ENCODE measurements at regions not wholly inside any gene's neighbourhood (a gene's known extent, or its start where the extent isn't known, plus 50 kb on each side); places are given as distances from the start of the nearest gene placed in this dataset.

DNA sequence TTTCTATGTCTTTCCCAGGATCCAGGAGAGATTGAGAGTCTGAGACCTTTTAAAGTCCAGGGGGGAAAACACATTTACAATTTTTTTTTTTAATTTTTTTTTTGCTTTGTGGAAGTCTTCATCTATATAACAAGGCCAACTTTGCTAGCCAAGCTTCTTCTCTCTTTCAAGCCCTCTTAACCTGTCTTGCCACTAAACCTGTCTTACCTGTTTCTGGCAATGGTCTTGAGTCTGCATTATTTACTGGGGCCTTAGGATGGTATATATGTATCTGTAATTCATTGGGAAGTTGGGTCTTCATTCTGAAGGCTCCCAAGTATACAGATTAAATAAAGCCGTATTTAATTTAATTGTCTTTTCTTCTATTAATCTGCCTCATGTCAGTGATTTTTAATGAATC, 750.9 kb upstream of the B3GALT2 start:
- Histone ChIP-seq H3K4me1 (ENCODE audit: control insufficient read depth, extremely low read depth, insufficient read depth, low read length) (no peaks in the 10 kb centered on the region), H3K79me2 (ENCODE audit: control insufficient read depth, insufficient read depth, low read length) (no peaks in the 10 kb centered on the region), H3K9ac (replicated peaks; ENCODE audit: extremely low read depth, insufficient read depth, low read length) (no peak overlapping the region), H2AFZ (ENCODE audit: low read depth, low read length) (no peak overlapping the region), H3K27me3 (ENCODE audit: control insufficient read depth in 2 of 2, insufficient read depth in 2 of 2, low read length in 2 of 2) (no peaks in the 10 kb centered on the region), H3K36me3 (ENCODE audit: control insufficient read depth in 2 of 2, extremely low read depth in 1 of 2, insufficient read depth in 2 of 2, low read length in 2 of 2) (no peaks in the 10 kb centered on the region), H3K9me3 (replicated peaks; ENCODE audit: control insufficient read depth, insufficient read depth, low read length) (no peaks in the 10 kb centered on the region), H3K27ac (ENCODE audit: insufficient read depth, low read depth, low read length) (no peak overlapping the region), H3K9me1 (replicated peaks; ENCODE audit: control insufficient read depth, extremely low read depth, insufficient read depth, low read length) (no peaks in the 10 kb centered on the region), H3K4me2 (ENCODE audit: insufficient read depth, low read length) (no peak overlapping the region), H3K4me3 (replicated peaks in 1 of 3; ENCODE audit: insufficient read depth in 1 of 3, low read depth in 1 of 3, low read length in 3 of 3) (no peak overlapping the region), H4K20me1 (replicated peaks; ENCODE audit: control insufficient read depth, extremely low read depth, insufficient read depth, low read length) (no peaks in the 10 kb centered on the region)
- FAIRE-seq: no peak
- BruUV-seq (replicated peaks): no TSS peak
- intact Hi-C loops (cut with micrococcal nuclease): no loop called here
- CTCF ChIA-PET: no interaction called here
- dilution Hi-C loops (cut with MboI; ENCODE audit: extremely low pct_ligation_motif_present, low sequenced_read_pairs): no loop called here
- no peak for TF ChIP-seq JUN (IDR thresholded peaks at IDR 0.05; ENCODE audit: borderline replicate concordance, insufficient read depth, insufficient read length, low read depth)
- TF ChIP-seq GATA2 (IDR thresholded peaks at IDR 0.05; ENCODE audit: insufficient read depth, insufficient read length, low read depth, low read length): no peak
- POLR2A ChIA-PET: no interaction called here
- DNase-seq (ENCODE audit: low read depth, low spot score): no peak

DNA sequence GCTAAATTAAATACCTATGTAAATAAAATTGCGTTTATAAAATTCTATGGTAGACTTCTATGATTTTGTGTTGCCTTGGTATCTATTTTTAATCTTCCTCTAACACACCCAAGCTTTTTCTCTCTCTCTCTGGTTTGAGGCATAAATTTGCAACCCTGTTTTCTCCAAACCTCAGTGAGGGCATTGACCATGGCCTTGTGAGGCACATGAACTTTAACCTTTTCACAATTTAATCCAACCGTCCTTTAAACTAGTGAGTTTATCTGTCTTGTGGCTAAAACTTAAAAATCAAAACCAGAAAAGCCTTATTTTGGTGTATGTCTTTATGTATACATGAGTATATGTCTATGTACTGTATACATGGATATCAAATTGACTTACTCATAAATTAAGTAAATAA, 746.6 kb upstream of the B3GALT2 start:
- Histone ChIP-seq H3K4me2 (ENCODE audit: insufficient read depth, low read length) (no peak overlapping the region), H3K36me3 (ENCODE audit: control insufficient read depth in 2 of 2, extremely low read depth in 1 of 2, insufficient read depth in 2 of 2, low read length in 2 of 2) (no peaks in the 10 kb centered on the region), H3K9me1 (replicated peaks; ENCODE audit: control insufficient read depth, extremely low read depth, insufficient read depth, low read length) (no peaks in the 10 kb centered on the region), H2AFZ (ENCODE audit: low read depth, low read length) (no peak overlapping the region), H4K20me1 (replicated peaks; ENCODE audit: control insufficient read depth, extremely low read depth, insufficient read depth, low read length) (no peaks in the 10 kb centered on the region), H3K4me1 (ENCODE audit: control insufficient read depth, extremely low read depth, insufficient read depth, low read length) (no peaks in the 10 kb centered on the region), H3K9me3 (replicated peaks; ENCODE audit: control insufficient read depth, insufficient read depth, low read length) (no peaks in the 10 kb centered on the region), H3K27me3 (ENCODE audit: control insufficient read depth in 2 of 2, insufficient read depth in 2 of 2, low read length in 2 of 2) (no peaks in the 10 kb centered on the region), H3K9ac (replicated peaks; ENCODE audit: extremely low read depth, insufficient read depth, low read length) (no peak overlapping the region), H3K27ac (ENCODE audit: insufficient read depth, low read depth, low read length) (no peak overlapping the region), H3K4me3 (replicated peaks in 1 of 3; ENCODE audit: insufficient read depth in 1 of 3, low read depth in 1 of 3, low read length in 3 of 3) (no peak overlapping the region), H3K79me2 (ENCODE audit: control insufficient read depth, insufficient read depth, low read length) (no peaks in the 10 kb centered on the region)
- dilution Hi-C loops (cut with MboI; ENCODE audit: extremely low pct_ligation_motif_present, low sequenced_read_pairs): no loop called here
- intact Hi-C loops (cut with micrococcal nuclease): no loop called here
- no TSS peak for BruUV-seq (replicated peaks)
- FAIRE-seq: no peak
- ChIA-PET CTCF (no interaction called here), POLR2A (no interaction called here)
- no peak for DNase-seq (ENCODE audit: low read depth, low spot score)
- TF ChIP-seq POLR2A (IDR thresholded peaks at IDR 0.05; ENCODE audit: low read depth, low read length): no peak
- TF ChIP-seq GATA2 (IDR thresholded peaks at IDR 0.05; ENCODE audit: insufficient read depth, insufficient read length, low read depth, low read length): no peak
- TF ChIP-seq MYC (IDR thresholded peaks at IDR 0.05; ENCODE audit: low read depth, low read length): no peak
- no peak for TF ChIP-seq POLR2AphosphoS5 (IDR thresholded peaks at IDR 0.05; ENCODE audit: insufficient read depth, low read depth, low read length)
- no peak for TF ChIP-seq JUN (IDR thresholded peaks at IDR 0.05; ENCODE audit: borderline replicate concordance, insufficient read depth, insufficient read length, low read depth)
- TF ChIP-seq MAX (IDR thresholded peaks at IDR 0.05; ENCODE audit: insufficient read depth, insufficient read length): no peak
- no peak for TF ChIP-seq EZH2 (IDR thresholded peaks at IDR 0.05; ENCODE audit: borderline replicate concordance, low read depth, low read length, severe bottlenecking)
- TF ChIP-seq FOS (IDR thresholded peaks at IDR 0.05; ENCODE audit: borderline replicate concordance, insufficient read depth, low read length): no peak
- TF ChIP-seq, protein P1, sequence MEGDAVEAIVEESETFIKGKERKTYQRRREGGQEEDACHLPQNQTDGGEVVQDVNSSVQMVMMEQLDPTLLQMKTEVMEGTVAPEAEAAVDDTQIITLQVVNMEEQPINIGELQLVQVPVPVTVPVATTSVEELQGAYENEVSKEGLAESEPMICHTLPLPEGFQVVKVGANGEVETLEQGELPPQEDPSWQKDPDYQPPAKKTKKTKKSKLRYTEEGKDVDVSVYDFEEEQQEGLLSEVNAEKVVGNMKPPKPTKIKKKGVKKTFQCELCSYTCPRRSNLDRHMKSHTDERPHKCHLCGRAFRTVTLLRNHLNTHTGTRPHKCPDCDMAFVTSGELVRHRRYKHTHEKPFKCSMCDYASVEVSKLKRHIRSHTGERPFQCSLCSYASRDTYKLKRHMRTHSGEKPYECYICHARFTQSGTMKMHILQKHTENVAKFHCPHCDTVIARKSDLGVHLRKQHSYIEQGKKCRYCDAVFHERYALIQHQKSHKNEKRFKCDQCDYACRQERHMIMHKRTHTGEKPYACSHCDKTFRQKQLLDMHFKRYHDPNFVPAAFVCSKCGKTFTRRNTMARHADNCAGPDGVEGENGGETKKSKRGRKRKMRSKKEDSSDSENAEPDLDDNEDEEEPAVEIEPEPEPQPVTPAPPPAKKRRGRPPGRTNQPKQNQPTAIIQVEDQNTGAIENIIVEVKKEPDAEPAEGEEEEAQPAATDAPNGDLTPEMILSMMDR (IDR thresholded peaks at IDR 0.05; ENCODE audit: extremely low read depth in 1 of 2, insufficient read depth in 1 of 2, low read depth in 1 of 2, low read length in 2 of 2): no peak
